H9 (cell line): ENCODE measurements at regions not wholly inside any gene's neighbourhood (a gene's known extent, or its start where the extent isn't known, plus 50 kb on each side); places are given as distances from the start of the nearest gene placed in this dataset.

Source experiments
- DNase-seq: peaks from one replicate; pipeline ENCODE4 v3.0.0-alpha.2; 2017
- H2AFZ ChIP-seq: one replicate; pipeline ENCODE4 v1.6.1; 2013; ENCODE audit warnings: mild to moderate bottlenecking, low read length, control low read depth, moderate library complexity
- H2AK5ac ChIP-seq: 2 replicates; pipeline ENCODE4 v1.6.1; 2013; ENCODE audit warnings: low read length, control low read depth, mixed read lengths; ENCODE audit not compliant: insufficient read length
- H2BK120ac ChIP-seq: one replicate; pipeline ENCODE4 v1.6.1; 2013; ENCODE audit warnings: low read depth, mild to moderate bottlenecking, low read length, control low read depth, inconsistent platforms; ENCODE audit not compliant: poor library complexity, severe bottlenecking
- H2BK12ac ChIP-seq: 2 replicates; pipeline ENCODE4 v1.6.1; 2013; ENCODE audit warnings: low read length, control low read depth, mixed read lengths, low read depth; ENCODE audit not compliant: insufficient read length
- H2BK15ac ChIP-seq: 2 replicates; pipeline ENCODE4 v1.6.1; 2013; ENCODE audit warnings: low read depth, low read length, control low read depth
- H2BK20ac ChIP-seq: one replicate; pipeline ENCODE4 v1.6.1; 2013; ENCODE audit warnings: low read depth, mild to moderate bottlenecking, low read length, control low read depth, inconsistent platforms; ENCODE audit not compliant: poor library complexity, severe bottlenecking
- H2BK5ac ChIP-seq: 2 replicates; pipeline ENCODE4 v1.6.1; 2013; ENCODE audit warnings: low read length, control low read depth, mixed read lengths; ENCODE audit not compliant: insufficient read length
- H3K14ac ChIP-seq: 2 replicates; pipeline ENCODE4 v1.6.1; 2013; ENCODE audit warnings: low read length, control low read depth; ENCODE audit not compliant: insufficient read depth
- H3K18ac ChIP-seq: 2 replicates; pipeline ENCODE4 v1.6.1; 2013; ENCODE audit warnings: low read depth, mild to moderate bottlenecking, mixed read lengths, low read length, control low read depth; ENCODE audit not compliant: insufficient read length
- H3K23ac ChIP-seq: 2 replicates; pipeline ENCODE4 v1.6.1; 2013; ENCODE audit warnings: low read length, control low read depth, mixed read lengths, low read depth; ENCODE audit not compliant: insufficient read length
- H3K23me2 ChIP-seq: 2 replicates; pipeline ENCODE4 v1.6.1; 2013; ENCODE audit warnings: low read depth, mild to moderate bottlenecking, mixed read lengths, low read length, control low read depth; ENCODE audit not compliant: insufficient read length, poor library complexity, severe bottlenecking
- H3K27ac ChIP-seq: 2 replicates; pipeline ENCODE4 v1.5.1; 2013; ENCODE audit warnings: low read length, control low read depth, mixed read lengths, low read depth; ENCODE audit not compliant: insufficient read length
- H3K27me3 ChIP-seq: 2 replicates; pipeline ENCODE4 v1.6.1; 2013; ENCODE audit warnings: low read length, control low read depth, inconsistent platforms; ENCODE audit not compliant: insufficient read depth
- H3K4ac ChIP-seq: 2 replicates; pipeline ENCODE4 v1.6.1; 2013; ENCODE audit warnings: low read depth, mild to moderate bottlenecking, control low read depth, inconsistent platforms, low read length, moderate library complexity
- H3K4me1 ChIP-seq: 2 replicates; pipeline ENCODE4 v1.6.1; 2013; ENCODE audit warnings: low read length, control low read depth, inconsistent platforms; ENCODE audit not compliant: insufficient read depth
- H3K4me2 ChIP-seq: 2 replicates; pipeline ENCODE4 v1.6.1; 2013; ENCODE audit warnings: low read length, control low read depth, mixed read lengths; ENCODE audit not compliant: insufficient read length, insufficient read depth
- H3K56ac ChIP-seq: 2 replicates; pipeline ENCODE4 v1.6.1; 2013; ENCODE audit warnings: low read depth, mild to moderate bottlenecking, mixed read lengths, low read length, control low read depth; ENCODE audit not compliant: insufficient read length
- H3K79me1 ChIP-seq: 2 replicates; pipeline ENCODE4 v1.6.1; 2013; ENCODE audit warnings: low read depth, mild to moderate bottlenecking, moderate library complexity, low read length, control low read depth, inconsistent platforms; ENCODE audit not compliant: insufficient read depth, poor library complexity, severe bottlenecking
- H3K79me2 ChIP-seq: 2 replicates; pipeline ENCODE4 v1.6.1; 2013; ENCODE audit warnings: low read length, control low read depth, inconsistent platforms; ENCODE audit not compliant: insufficient read depth
- H3K9ac ChIP-seq: 2 replicates; pipeline ENCODE4 v1.6.1; 2013; ENCODE audit warnings: low read length, control low read depth, mixed read lengths; ENCODE audit not compliant: insufficient read length; ENCODE audit errors: extremely low read depth
- H3K9me3 ChIP-seq: one replicate; pipeline ENCODE4 v1.6.1; 2013; ENCODE audit warnings: low read depth, low read length, inconsistent platforms; ENCODE audit not compliant: control insufficient read depth
- H3T11ph ChIP-seq: one replicate; pipeline ENCODE4 v1.6.1; 2013; ENCODE audit warnings: mild to moderate bottlenecking, low read length, control low read depth, inconsistent platforms
- H4K20me1 ChIP-seq: one replicate; pipeline ENCODE4 v1.6.1; 2013; ENCODE audit not compliant: control insufficient read depth, insufficient read length, insufficient read depth
- H4K5ac ChIP-seq: 2 replicates; pipeline ENCODE4 v1.6.1; 2013; ENCODE audit warnings: low read depth, mild to moderate bottlenecking, mixed read lengths, low read length, control low read depth; ENCODE audit not compliant: insufficient read length
- H4K8ac ChIP-seq: replicated peaks from 2 replicates; pipeline ENCODE4 v1.6.1; 2013; ENCODE audit warnings: low read length, control low read depth, mixed read lengths, low read depth; ENCODE audit not compliant: insufficient read length
- H4K91ac ChIP-seq: 2 replicates; pipeline ENCODE4 v1.6.1; 2013; ENCODE audit warnings: low read depth, mild to moderate bottlenecking, moderate library complexity, mixed read lengths, low read length, control low read depth; ENCODE audit not compliant: insufficient read length
- H3K27ac Mint-ChIP-seq, 3 experiments: 2 replicates in 2 of 3; 3 replicates in 1 of 3; pipeline ENCODE4 v1.8.0; 2020 to 2021; ENCODE audit warnings: mixed read lengths in 3 of 3, mild to moderate bottlenecking in 1 of 3, moderate library complexity in 1 of 3
- H3K27me3 Mint-ChIP-seq: 2 replicates; pipeline ENCODE4 v1.8.0; 2021; ENCODE audit warnings: low read depth, mild to moderate bottlenecking, moderate library complexity, mixed read lengths
- H3K36me3 Mint-ChIP-seq, 3 experiments: 2 replicates in 2 of 3; 3 replicates in 1 of 3; pipeline ENCODE4 v1.8.0; 2020 to 2021; ENCODE audit warnings: low read depth in 3 of 3, mixed read lengths in 3 of 3; ENCODE audit not compliant: insufficient read depth in 1 of 3
- H3K4me1 Mint-ChIP-seq, 2 experiments: 2 replicates each; pipeline ENCODE4 v1.8.0; 2020; ENCODE audit warnings: mixed read lengths in 2 of 2
- H3K4me3 Mint-ChIP-seq, 2 experiments: 2 replicates in 1 of 2; 3 replicates in 1 of 2; pipeline ENCODE4 v1.8.0; 2020 to 2021; ENCODE audit warnings: mild to moderate bottlenecking in 2 of 2, mixed read lengths in 2 of 2, moderate library complexity in 1 of 2
- H3K9me3 Mint-ChIP-seq, 2 experiments: 2 replicates in 1 of 2; 3 replicates in 1 of 2; pipeline ENCODE4 v1.8.0; 2020; ENCODE audit warnings: mild to moderate bottlenecking in 2 of 2, mixed read lengths in 2 of 2, moderate library complexity in 1 of 2
- CTCF ChIP-seq: fragments of 200-600 bp; sonication (generic); conservative IDR thresholded peaks from 3 replicates; pipeline ENCODE4 v1.8.0; 2021; ENCODE audit warnings: antibody characterized with exemption, mild to moderate bottlenecking
- WGBS: extraction: QIAGEN DNeasy Blood & Tissue Kit; methylation state at CpG from one replicate; pipeline ENCODE4 v1.1.7; 2013; ENCODE audit warnings: missing lambda C conversion rate, low lambda C conversion rate, mixed read lengths; ENCODE audit not compliant: insufficient read length; ENCODE audit errors: extremely low coverage; 5-methylcytosine and 5-hydroxymethylcytosine counted together

- no peak overlapping the region for H2AK5ac ChIP-seq
- H3K9me3 ChIP-seq = peaks cover 6% of the 10 kb centered on the region
- no peaks in the 10 kb centered on the region for H3K27me3 Mint-ChIP-seq
- H3K9me3 Mint-ChIP-seq = peaks cover 14 to 20% of the 10 kb centered on the region in 2 experiments
- no peak overlapping the region for H3K56ac ChIP-seq
- H4K91ac ChIP-seq = no peak overlapping the region
- no peaks in the 10 kb centered on the region for H3K4me1 ChIP-seq
- no peaks in the 10 kb centered on the region for H4K20me1 ChIP-seq
- no peak overlapping the region for H2BK12ac ChIP-seq
- no peak overlapping the region for H3K18ac ChIP-seq
- no peaks in the 10 kb centered on the region for H3K23me2 ChIP-seq
- H3K23ac ChIP-seq = no peak overlapping the region
- no peak overlapping the region for H3K27ac Mint-ChIP-seq
- H2AFZ ChIP-seq = no peak overlapping the region
- H3K79me1 ChIP-seq = no peaks in the 10 kb centered on the region
- H4K8ac ChIP-seq = no peak overlapping the region
- TF ChIP-seq CTCF = no peak
- H3K9ac ChIP-seq = no peak overlapping the region
- no peak overlapping the region for H2BK20ac ChIP-seq
- no peak overlapping the region for H3K4me3 Mint-ChIP-seq
- no peak overlapping the region for H3K4me2 ChIP-seq
- H3K36me3 Mint-ChIP-seq = peaks cover 13 to 20% (median 19%) of the 10 kb centered on the region in 3 experiments
- H2BK5ac ChIP-seq = no peak overlapping the region
- no peak overlapping the region for H3T11ph ChIP-seq
- H3K27ac ChIP-seq = no peak overlapping the region
- no peak overlapping the region for H4K5ac ChIP-seq
- WGBS = no CpG with 5 or more reads among the region's 2 CpGs
- H3K4ac ChIP-seq = no peak overlapping the region
- no peaks in the 10 kb centered on the region for H3K27me3 ChIP-seq
- no peak for DNase-seq
- H3K4me1 Mint-ChIP-seq = peaks cover 2 to 8% of the 10 kb centered on the region in 2 experiments
- H2BK15ac ChIP-seq = no peak overlapping the region
- no peaks in the 10 kb centered on the region for H3K79me2 ChIP-seq
- no peak overlapping the region for H2BK120ac ChIP-seq
- H3K14ac ChIP-seq = no peak overlapping the region
Measured at GRCh38 chr9:2464624-2465023, 157.0 kb upstream of the VLDLR start.
